M059J (cell line): ENCODE measurements at regions not wholly inside any gene's neighbourhood (a gene's known extent, or its start where the extent isn't known, plus 50 kb on each side); places are given as distances from the start of the nearest gene placed in this dataset.

Experiments used
- DNase-seq: peaks from one replicate; pipeline ENCODE4 v3.0.0-alpha.2; 2012; ENCODE audit warnings: low read depth

- DNase-seq: no peak
Measured at GRCh38 chr12:17540921-17541320, 549.1 kb downstream of the RERGL start.

- DNase-seq: no peak
Measured at GRCh38 chr12:17528394-17528793, 561.6 kb downstream of the RERGL start.

- DNase-seq: no peak
Measured at GRCh38 chr12:17527021-17527420, 563.0 kb downstream of the RERGL start.

GRCh38 chr12:17511369-17511768 is 578.6 kb downstream of the RERGL start:
- DNase-seq: no peak

GRCh38 chr12:17507336-17507735 is 582.7 kb downstream of the RERGL start:
- no peak for DNase-seq

- DNase-seq: no peak
Measured at GRCh38 chr12:17503742-17504141, 586.3 kb downstream of the RERGL start.

GRCh38 chr12:17489452-17489851 is 600.5 kb downstream of the RERGL start:
- DNase-seq: no peak

GRCh38 chr12:17478908-17479673 is 610.9 kb downstream of the RERGL start:
- no peak for DNase-seq

GRCh38 chr12:17470460-17470859 is 619.5 kb downstream of the RERGL start:
- no peak for DNase-seq

- DNase-seq: no peak
Measured at GRCh38 chr12:17459214-17459613, 630.8 kb downstream of the RERGL start.

GRCh38 chr12:17456486-17456885 is 633.5 kb downstream of the RERGL start:
- no peak for DNase-seq

GRCh38 chr12:17438141-17438540 is 651.9 kb downstream of the RERGL start:
- DNase-seq: no peak

- no peak for DNase-seq
Measured at GRCh38 chr12:17416748-17417147, 673.2 kb downstream of the RERGL start.

GRCh38 chr12:17414596-17414995 is 675.4 kb downstream of the RERGL start:
- no peak for DNase-seq

GRCh38 chr12:17411662-17412061 is 678.3 kb downstream of the RERGL start:
- DNase-seq: no peak

GRCh38 chr12:17388679-17389078 is 701.3 kb downstream of the RERGL start:
- no peak for DNase-seq

- no peak for DNase-seq
Measured at GRCh38 chr12:17383321-17383720, 706.7 kb downstream of the RERGL start.

GRCh38 chr12:17381211-17381610 is 708.8 kb downstream of the RERGL start:
- no peak for DNase-seq

GRCh38 chr12:17372508-17372907 is 717.5 kb downstream of the RERGL start:
- DNase-seq: no peak

- DNase-seq: no peak
Measured at GRCh38 chr12:17371491-17372215, 718.3 kb downstream of the RERGL start.

GRCh38 chr12:17370621-17371020 is 719.4 kb downstream of the RERGL start:
- DNase-seq: no peak

- no peak for DNase-seq
Measured at GRCh38 chr12:17369556-17369955, 720.4 kb downstream of the RERGL start.

GRCh38 chr12:17361224-17361623 is 728.8 kb downstream of the RERGL start:
- DNase-seq: no peak
